ENCODE measurements at regions not wholly inside any gene's neighbourhood (a gene's known extent, or its start where the extent isn't known, plus 50 kb on each side); places are given as distances from the start of the nearest gene placed in this dataset.

DNA sequence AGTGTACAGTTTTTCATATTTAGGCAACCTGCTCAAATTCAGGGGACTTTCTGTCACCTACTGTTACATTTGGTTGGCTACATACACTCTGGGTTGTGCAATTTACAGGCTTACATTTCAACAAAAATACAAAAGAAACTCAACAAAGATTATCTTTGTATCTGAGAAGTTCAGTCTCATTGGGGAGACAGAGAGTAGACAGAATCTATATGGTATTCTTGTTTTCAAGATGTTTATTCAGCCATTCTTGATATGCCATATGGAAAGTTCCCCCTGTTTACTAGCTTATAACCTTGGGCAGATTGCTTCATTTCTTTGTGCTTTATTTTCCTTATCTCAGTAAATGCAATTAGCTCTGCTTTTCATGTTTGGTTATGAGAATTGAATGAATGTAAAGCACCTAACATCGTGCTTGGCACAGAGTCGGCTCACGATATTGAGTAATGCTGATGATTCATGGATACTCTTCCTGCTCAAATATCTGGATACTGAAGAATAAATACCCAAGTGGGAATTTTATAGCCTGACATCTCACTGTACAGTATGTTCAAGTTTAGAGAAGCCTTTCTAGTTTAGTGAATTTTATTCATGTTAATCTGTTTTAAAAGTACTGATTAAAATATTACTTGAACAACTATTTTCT is 96.5 kb upstream of the PACRGL start:
- TF ChIP-seq, protein P1, sequence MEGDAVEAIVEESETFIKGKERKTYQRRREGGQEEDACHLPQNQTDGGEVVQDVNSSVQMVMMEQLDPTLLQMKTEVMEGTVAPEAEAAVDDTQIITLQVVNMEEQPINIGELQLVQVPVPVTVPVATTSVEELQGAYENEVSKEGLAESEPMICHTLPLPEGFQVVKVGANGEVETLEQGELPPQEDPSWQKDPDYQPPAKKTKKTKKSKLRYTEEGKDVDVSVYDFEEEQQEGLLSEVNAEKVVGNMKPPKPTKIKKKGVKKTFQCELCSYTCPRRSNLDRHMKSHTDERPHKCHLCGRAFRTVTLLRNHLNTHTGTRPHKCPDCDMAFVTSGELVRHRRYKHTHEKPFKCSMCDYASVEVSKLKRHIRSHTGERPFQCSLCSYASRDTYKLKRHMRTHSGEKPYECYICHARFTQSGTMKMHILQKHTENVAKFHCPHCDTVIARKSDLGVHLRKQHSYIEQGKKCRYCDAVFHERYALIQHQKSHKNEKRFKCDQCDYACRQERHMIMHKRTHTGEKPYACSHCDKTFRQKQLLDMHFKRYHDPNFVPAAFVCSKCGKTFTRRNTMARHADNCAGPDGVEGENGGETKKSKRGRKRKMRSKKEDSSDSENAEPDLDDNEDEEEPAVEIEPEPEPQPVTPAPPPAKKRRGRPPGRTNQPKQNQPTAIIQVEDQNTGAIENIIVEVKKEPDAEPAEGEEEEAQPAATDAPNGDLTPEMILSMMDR (IDR thresholded peaks at IDR 0.05), result no peak
- no peak for TF ChIP-seq POLR2A (IDR thresholded peaks at IDR 0.05)
